ENCODE measurements at regions not wholly inside any gene's neighbourhood (a gene's known extent, or its start where the extent isn't known, plus 50 kb on each side); places are given as distances from the start of the nearest gene placed in this dataset.

DNA sequence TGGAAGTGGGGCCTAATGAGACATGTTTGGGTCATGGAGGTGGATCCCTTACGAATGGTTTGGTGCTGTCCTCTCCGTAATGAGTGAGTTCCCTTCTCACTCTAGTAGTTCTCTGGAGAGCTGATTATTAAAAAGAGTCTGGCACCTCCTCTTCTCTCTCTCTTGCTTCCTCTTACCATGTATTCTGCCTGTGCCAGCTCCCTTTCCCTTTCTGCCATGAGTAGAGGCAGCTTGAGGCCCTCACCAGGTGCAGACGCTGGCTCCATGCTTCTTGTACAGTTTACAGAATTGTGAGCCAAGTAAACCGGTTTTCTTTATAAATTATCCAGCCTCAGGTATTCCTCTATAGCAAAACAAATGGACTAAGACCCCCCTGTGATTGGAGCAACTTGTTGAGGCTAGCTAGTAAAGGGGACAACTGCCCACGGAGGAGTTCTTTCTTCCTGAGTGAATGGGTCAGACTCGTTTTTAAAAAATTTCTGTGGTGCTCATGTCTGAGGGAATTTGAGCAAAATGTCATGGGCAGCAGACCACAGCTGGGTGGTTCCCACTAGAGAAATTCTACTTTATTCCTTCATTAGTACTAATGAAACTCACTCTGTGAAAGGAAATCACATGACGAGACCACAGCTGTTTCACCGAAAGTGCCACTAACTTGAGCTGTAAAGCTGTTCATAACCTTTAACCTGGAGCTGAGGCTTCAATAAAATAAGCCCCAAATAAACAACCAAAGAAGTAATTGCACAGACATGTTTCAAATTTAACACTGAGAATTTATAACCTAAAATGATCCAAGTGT lies 210.0 kb downstream of the NFKBIZ start:
- no peak overlapping the region for H3K4me2 ChIP-seq (ENCODE audit: insufficient read depth, low read length)
- DNase-seq (no peak), ATAC-seq (ENCODE audit: insufficient read depth, low read depth) (no peak)
- H3K4me3 ChIP-seq (ENCODE audit: low read depth in 1 of 2, low read length in 2 of 2), result no peak overlapping the region
- TF ChIP-seq CTCF (IDR thresholded peaks at IDR 0.05; ENCODE audit: borderline replicate concordance, extremely low read depth, low read length, poor library complexity, severe bottlenecking), result no peak
- TF ChIP-seq EZH2 (IDR thresholded peaks at IDR 0.05; ENCODE audit: borderline replicate concordance, low read depth, low read length, severe bottlenecking), result no peak
- H3K79me2 ChIP-seq (ENCODE audit: insufficient read depth, low read length), result no peaks in the 10 kb centered on the region
- H3K9ac ChIP-seq (ENCODE audit: low read depth, low read length), result no peak overlapping the region
- no peaks in the 10 kb centered on the region for H4K20me1 ChIP-seq (ENCODE audit: insufficient read depth, low read length)
- H3K27me3 ChIP-seq (ENCODE audit: insufficient read depth, low read length, poor library complexity), result peaks cover 5% of the 10 kb centered on the region
- no peaks in the 10 kb centered on the region for H3K9me3 ChIP-seq (ENCODE audit: insufficient read depth, low read length, severe bottlenecking)
- no peaks in the 10 kb centered on the region for H3K36me3 ChIP-seq (ENCODE audit: insufficient read depth, low read length)
- H3K27ac ChIP-seq (ENCODE audit: low read length), result no peak overlapping the region
- H3K4me1 ChIP-seq (ENCODE audit: insufficient read depth, low read length), result no peaks in the 10 kb centered on the region
- no peak overlapping the region for H2AFZ ChIP-seq (ENCODE audit: low read depth, low read length)

DNA sequence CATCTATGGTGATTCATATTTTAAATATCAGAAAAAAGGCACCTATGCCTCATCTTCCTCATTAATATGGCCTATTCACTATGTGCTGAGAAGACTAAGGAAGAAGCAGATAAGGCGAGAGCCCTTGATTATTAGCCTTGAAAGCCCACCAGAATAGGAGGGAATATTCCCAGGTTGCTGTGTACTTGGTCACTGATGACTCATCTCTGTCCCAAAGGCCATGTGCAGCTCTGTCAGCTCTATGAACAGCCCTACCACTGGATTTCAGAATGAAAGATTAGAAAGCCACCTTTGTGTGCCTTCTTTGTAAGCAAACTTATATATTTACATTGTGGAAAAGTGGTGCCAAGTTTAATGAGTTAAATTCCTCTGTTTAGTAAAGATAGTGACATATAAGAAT lies 211.5 kb downstream of the NFKBIZ start:
- ATAC-seq (ENCODE audit: insufficient read depth, low read depth) (no peak), DNase-seq (no peak)
- no peaks in the 10 kb centered on the region for H3K79me2 ChIP-seq (ENCODE audit: insufficient read depth, low read length)
- H2AFZ ChIP-seq (ENCODE audit: low read depth, low read length), result no peak overlapping the region
- H4K20me1 ChIP-seq (ENCODE audit: insufficient read depth, low read length), result no peaks in the 10 kb centered on the region
- no peaks in the 10 kb centered on the region for H3K36me3 ChIP-seq (ENCODE audit: insufficient read depth, low read length)
- no peak overlapping the region for H3K4me2 ChIP-seq (ENCODE audit: insufficient read depth, low read length)
- no peak overlapping the region for H3K27ac ChIP-seq (ENCODE audit: low read length)
- peaks cover 5% of the 10 kb centered on the region for H3K27me3 ChIP-seq (ENCODE audit: insufficient read depth, low read length, poor library complexity)
- no peak overlapping the region for H3K4me3 ChIP-seq (ENCODE audit: low read depth in 1 of 2, low read length in 2 of 2)
- no peaks in the 10 kb centered on the region for H3K4me1 ChIP-seq (ENCODE audit: insufficient read depth, low read length)
- TF ChIP-seq CTCF (IDR thresholded peaks at IDR 0.05; ENCODE audit: borderline replicate concordance, extremely low read depth, low read length, poor library complexity, severe bottlenecking), result no peak
- no peak for TF ChIP-seq EZH2 (IDR thresholded peaks at IDR 0.05; ENCODE audit: borderline replicate concordance, low read depth, low read length, severe bottlenecking)
- H3K9me3 ChIP-seq (ENCODE audit: insufficient read depth, low read length, severe bottlenecking), result no peaks in the 10 kb centered on the region
- no peak overlapping the region for H3K9ac ChIP-seq (ENCODE audit: low read depth, low read length)

- Histone ChIP-seq H2AFZ (ENCODE audit: low read depth, low read length) (no peak overlapping the region), H3K4me3 (ENCODE audit: low read depth in 1 of 2, low read length in 2 of 2) (no peak overlapping the region), H3K27ac (ENCODE audit: low read length) (no peak overlapping the region), H3K9me3 (ENCODE audit: insufficient read depth, low read length, severe bottlenecking) (no peaks in the 10 kb centered on the region), H3K9ac (ENCODE audit: low read depth, low read length) (no peak overlapping the region), H3K4me1 (ENCODE audit: insufficient read depth, low read length) (no peaks in the 10 kb centered on the region), H3K4me2 (ENCODE audit: insufficient read depth, low read length) (no peak overlapping the region), H3K27me3 (ENCODE audit: insufficient read depth, low read length, poor library complexity) (peaks cover 5% of the 10 kb centered on the region), H4K20me1 (ENCODE audit: insufficient read depth, low read length) (no peaks in the 10 kb centered on the region), H3K79me2 (ENCODE audit: insufficient read depth, low read length) (no peaks in the 10 kb centered on the region), H3K36me3 (ENCODE audit: insufficient read depth, low read length) (no peaks in the 10 kb centered on the region)
- ATAC-seq (ENCODE audit: insufficient read depth, low read depth) (no peak), DNase-seq (no peak)
- TF ChIP-seq CTCF (IDR thresholded peaks at IDR 0.05; ENCODE audit: borderline replicate concordance, extremely low read depth, low read length, poor library complexity, severe bottlenecking) (no peak), EZH2 (IDR thresholded peaks at IDR 0.05; ENCODE audit: borderline replicate concordance, low read depth, low read length, severe bottlenecking) (no peak)
These were observed 214.3 kb downstream of the NFKBIZ start for GRCh38 chr3:102063572-102063971.

All from DND-41 (cell line).